HG03039 (cell line): ENCODE measurements at regions not wholly inside any gene's neighbourhood (a gene's known extent, or its start where the extent isn't known, plus 50 kb on each side); places are given as distances from the start of the nearest gene placed in this dataset.
"Not testable (repeated sequence)": the region's sequence is repeated elsewhere in the genome, so short reads cannot be mapped to it uniquely, and the experiment has no call there.

Source experiments
- ATAC-seq: cut with Tn5 transposase; IDR thresholded peaks from one replicate; pipeline ENCODE4 v1.9.1; 2021; ENCODE audit warnings: mild to moderate bottlenecking, moderate library complexity; ENCODE audit not compliant: unreplicated experiment

DNA sequence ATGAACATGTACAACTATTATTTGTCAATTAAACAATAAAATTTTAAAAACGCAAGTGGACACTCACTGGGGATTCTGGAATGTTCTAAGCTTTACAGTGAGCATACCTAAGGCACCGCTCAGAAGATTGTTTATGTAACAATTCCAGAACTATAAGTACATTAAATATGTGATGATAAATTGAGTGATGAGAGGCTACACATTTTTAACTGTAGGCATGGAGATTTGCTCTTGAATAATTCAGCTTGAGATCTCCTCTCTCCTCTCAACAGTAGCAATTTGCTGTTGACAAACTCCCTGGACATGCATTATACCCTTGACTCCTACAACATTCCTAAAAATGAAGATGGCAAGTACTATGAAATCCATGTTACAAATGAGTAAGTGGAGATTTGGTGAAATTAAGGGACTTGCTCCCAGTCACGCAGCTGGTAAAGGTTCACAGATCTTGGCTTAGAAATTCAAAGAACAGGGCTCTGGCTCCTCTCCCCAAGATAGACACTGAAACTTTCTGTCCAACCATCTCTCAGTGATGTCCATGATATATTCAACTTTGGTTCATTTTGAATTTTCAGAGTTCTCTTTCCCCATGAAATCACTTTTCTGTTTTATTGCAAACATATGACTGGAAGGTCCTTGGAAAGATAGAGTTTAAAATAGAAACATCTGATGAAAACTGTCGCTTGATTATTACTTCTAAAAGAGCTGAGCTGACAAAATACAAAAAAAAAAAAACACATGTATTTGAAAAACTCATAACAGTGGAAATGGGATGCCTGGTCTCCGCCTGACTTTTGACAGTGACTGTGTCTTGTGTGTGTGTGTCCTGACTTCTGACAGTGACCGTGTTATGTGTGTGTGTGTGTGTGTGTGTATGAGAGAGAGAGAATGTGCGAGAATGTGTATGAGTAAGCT lies 488.3 kb downstream of the TNS3 start:
- ATAC-seq, result no peak

DNA sequence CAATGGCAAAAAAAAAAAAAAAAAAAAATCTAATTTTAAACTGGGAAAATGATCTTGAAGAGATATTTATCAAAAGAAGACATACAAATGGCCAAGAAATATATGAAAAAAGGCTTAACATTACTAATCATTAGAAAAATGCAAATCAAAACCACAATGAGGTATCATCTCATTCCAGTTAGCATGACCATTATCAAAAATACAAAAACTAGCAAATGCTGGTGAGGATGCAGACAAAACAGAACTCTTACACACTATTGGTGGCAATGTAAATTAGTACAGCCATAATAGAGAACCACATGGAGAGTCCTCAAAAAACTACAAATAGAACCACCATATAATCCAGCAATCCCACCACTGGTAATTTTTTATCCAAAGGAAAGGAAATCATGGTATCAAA lies 489.6 kb downstream of the TNS3 start:
- ATAC-seq, result no peak

DNA sequence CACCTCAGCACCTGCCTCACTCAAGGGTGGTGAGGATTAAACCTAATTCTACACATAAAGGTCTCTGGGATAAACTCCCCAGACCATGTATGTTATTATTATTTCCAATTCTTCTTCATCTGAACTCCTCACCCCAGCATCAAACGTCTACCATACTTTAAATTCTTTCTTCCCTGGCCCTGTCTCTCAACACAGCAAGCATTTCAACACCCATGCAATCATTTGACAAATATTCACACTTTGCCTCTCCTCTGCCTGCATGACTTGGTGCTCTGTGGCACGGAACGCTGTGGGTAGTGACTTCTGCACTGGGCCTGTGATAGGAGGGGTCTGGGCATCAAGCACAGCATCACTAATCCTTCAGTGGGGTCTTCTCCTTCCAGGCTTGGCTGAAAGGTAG lies 490.8 kb downstream of the TNS3 start:
- ATAC-seq, result no peak

DNA sequence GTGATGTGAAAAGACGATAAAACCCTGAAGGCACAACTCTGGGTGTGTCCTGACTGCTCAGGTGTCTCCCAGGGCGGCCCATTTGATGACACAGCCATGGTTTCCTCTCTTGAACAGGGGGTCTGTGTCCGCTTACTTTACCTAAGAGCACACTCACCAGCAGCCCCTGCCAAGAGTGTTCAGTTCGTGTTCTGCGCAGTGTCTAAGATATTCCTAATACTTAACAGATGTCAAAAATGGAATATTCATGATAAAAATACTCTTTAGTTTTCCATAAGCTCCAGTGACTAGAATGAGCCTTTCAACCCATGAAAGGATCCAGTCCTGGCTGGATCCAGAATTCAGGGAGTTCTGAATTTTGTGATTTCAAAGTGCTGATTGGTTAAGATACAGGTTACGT lies 492.4 kb downstream of the TNS3 start:
- ATAC-seq, result no peak

DNA sequence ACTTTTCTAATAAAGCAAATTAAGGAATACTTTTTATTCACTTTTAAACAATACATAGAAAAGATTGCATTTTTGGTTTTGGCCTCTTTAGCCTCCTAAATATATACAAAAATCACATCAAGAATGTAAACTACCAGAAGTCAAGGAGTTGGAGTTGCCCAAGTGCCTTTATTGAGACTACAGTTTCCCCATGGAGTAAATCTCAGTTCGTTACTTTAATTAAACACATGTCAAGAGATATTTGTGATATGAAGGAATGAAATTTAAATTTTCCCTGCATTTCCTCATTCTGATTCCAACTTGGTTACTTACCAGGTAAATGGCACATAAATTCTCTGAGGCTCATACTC lies 492.9 kb downstream of the TNS3 start:
- no peak for ATAC-seq

DNA sequence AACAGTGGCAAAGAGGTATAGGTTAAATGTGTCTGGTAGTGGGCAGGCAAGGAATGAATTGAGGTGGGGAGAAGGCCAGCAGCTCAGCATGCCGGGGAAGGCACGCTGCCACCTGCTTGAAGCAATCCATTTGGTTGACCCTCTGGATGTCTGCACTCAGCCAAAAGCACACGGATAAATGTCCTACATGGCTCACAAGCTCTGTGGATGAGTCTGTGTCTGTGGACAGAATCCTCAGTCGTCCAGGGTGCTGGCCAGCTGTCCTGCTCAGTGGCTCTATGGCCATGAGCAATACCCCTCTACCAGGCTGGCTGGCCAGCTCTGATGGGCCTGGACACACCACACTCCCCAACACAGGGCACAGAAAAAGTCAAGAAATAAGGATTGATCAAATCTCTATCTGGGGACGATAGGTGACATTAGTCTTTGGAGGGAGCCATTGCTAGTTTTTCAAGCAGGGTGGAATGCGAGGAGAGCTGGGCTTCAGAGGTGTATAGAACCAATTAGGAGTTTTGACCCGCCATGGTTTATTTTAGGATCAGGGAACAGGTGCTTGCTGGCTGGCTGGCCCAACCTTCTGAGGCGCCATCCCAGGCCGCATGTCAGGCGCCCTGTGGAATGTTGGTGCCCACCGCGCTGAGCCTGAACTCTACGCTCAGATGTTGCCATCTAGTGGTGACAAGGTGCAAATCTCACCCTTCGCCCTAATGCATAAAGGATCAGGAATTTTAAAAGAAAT lies 493.4 kb downstream of the TNS3 start:
- ATAC-seq, result no peak

GRCh38 chr7:47087866-47088265 lies 494.0 kb downstream of the TNS3 start:
- ATAC-seq, result no peak

DNA sequence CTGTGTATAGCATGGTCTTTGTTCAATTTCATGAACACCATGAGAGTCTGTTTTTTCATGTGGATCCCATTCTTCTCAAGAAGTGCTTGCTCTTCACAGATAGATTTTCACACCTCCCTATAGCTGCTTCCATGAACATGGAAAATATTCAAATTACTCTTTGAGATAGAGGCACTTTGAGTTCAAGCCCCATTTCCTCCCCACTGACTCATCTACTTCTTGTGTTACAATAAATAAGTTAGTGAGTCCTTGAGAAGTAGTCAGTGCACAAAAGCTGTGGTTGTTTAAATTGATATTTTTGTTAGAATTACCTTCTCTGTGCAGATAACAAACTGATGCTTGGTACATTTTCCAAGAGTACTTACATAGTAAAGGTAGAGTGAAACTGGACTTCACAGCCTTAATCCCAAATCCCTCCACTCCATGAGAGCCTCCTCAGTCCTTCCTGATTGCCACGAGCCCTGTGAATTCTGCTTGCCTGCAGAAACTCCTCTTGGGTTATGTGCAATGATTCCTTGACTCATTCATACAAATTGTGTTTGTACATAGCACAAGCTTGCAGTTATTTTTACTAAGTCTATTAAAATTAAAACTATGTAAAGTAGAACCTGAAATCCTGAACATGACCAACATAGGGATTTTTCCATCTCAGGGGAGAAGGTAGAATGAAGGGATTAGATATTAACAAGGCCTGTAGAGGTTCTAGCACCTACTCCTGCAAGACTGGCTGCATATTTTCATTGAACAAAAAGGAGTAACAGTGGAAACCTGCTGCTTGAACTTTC lies 496.2 kb downstream of the TNS3 start:
- ATAC-seq, result no peak

GRCh38 chr7:47083476-47084250 lies 498.2 kb downstream of the TNS3 start:
- no peak for ATAC-seq

GRCh38 chr7:47080816-47081215 lies 501.1 kb downstream of the TNS3 start:
- no peak for ATAC-seq

- ATAC-seq, result no peak
Observed at GRCh38 chr7:47078241-47078640, 503.7 kb downstream of the TNS3 start.

DNA sequence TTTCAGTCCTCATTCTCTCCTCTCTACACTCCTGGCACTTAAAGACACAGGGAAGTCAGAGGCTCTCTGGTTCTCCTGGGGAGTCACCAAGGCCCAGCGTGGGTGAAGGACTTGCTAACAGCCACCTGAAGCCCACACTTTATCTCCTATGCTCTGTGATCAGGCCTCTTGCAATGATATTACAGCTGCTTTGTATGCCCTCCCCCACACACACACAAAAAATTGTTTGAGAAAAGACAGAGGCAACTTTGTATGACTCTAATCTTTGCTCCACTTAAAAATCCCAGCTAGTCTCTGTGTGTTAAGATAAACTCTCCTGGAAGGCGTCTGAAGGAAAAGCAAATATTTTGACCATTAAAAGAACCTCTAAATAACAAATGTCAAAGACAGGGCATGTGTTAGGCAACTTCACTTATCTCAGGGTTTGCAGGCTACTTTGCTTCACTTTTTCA lies 507.2 kb downstream of the TNS3 start:
- no peak for ATAC-seq

DNA sequence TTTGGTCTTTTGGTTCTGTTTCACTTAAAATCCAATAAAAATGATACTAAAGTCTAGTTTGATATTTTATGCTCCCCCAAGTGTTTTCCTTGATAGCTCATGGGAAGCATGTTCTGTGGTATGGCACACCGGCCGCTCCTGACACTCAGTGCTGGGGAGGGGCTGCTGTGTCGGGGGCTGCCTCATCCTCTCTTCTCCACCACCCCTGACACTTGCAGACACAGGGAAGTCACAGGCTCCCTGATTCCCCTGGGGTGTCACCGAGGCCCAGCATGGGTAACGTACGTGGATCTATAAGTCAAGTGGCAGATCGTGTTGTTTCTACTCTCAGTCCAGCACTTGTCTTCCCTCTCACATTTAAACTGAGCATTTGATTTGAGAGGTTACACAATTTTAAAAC lies 508.6 kb downstream of the TNS3 start:
- no peak for ATAC-seq

DNA sequence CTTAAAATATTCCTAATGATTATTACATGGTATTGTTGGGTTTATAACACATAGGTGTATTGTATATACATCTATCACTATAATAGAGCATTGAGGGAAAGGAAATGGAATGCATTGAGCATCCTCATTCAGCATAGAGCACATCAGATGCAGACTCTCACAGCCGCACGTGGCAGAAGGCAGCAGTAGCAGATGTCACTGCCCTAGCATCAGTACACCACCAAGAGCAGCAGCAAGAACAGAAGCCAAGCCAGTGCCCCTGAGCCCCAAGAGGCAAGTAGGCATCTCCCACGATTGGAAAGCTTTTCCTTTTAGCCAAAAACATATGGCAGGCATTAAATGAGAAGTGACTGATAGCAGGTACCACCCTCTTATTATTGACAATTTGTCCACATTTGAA lies 510.0 kb downstream of the TNS3 start:
- ATAC-seq, result no peak

GRCh38 chr7:47069385-47070076 lies 512.4 kb downstream of the TNS3 start:
- no peak for ATAC-seq

DNA sequence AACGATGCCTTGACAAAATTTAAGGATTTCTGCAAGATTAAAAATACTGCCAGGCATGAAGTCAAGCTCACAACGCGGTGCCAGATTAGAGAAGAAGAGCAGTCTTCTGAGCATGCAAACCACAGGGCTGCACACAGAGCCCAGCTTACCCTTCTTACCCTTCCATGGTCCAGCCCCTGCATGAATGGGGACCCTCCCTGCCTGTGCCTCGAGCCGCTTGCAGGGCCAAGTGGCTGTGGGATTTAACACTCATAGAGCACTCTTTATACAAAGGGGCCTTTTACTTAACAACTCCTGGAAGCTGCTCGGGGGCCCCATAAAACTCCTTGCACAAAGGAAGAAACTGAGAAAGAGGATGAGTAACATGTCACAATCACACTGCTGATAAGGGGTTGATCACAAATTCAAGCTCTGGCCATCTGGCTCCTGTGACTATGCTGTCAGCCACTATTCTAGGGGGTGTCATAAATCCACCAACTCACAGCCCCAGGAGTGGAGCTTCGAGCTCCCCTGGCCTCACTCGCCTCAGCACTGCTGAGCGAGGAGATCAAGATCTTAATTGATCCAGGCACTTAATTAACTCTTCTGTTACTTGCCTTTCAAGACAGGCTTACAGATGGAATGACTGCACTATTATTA lies 514.8 kb downstream of the TNS3 start:
- no peak for ATAC-seq

DNA sequence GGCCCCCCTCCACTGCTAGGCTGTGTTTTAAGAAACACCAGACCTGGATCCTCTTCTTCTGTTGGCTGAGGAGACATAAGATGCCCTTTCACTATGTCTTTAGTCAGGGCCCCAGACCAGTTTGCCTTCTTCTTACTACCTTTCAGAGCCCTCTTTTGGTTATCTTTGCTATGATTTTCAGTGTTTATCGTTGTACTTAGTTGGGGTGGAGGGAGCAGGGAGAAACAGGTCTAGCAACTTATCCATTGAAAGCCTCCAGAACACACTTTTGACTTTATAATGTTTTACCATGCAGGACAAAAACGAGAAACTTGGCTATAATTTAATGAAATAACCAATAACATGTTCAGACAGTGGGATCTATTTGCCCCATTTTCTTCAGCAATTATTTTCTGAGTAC lies 525.2 kb downstream of the TNS3 start:
- no peak for ATAC-seq

GRCh38 chr7:47052541-47053208 lies 529.2 kb downstream of the TNS3 start:
- ATAC-seq, result not testable (repeated sequence)

GRCh38 chr7:47049234-47049774 lies 532.6 kb downstream of the TNS3 start:
- no peak for ATAC-seq
